COLO668 (cell line): ENCODE measurements at regions not wholly inside any gene's neighbourhood (a gene's known extent, or its start where the extent isn't known, plus 50 kb on each side); places are given as distances from the start of the nearest gene placed in this dataset.
"Not testable (repeated sequence)": the region's sequence is repeated elsewhere in the genome, so short reads cannot be mapped to it uniquely, and the experiment has no call there.

Experiments
- DNase-seq: peaks from one replicate; lab custom pipeline; 2025; ENCODE audit not compliant: unreplicated experiment; lab: John Stamatoyannopoulos, UW

GRCh38 chr16:87161410-87161809, 155.8 kb downstream of the C16orf95 start:
- DNase-seq: not testable (repeated sequence)

- no peak for DNase-seq
Measured at GRCh38 chr16:87161822-87162676, 155.1 kb downstream of the C16orf95 start.

GRCh38 chr16:87162799-87163198, 154.4 kb downstream of the C16orf95 start:
- not testable (repeated sequence) for DNase-seq

- no peak for DNase-seq
Measured at GRCh38 chr16:87163637-87164036, 153.6 kb downstream of the C16orf95 start.

- DNase-seq: no peak
Measured at GRCh38 chr16:87165151-87165550, 152.0 kb downstream of the C16orf95 start.

- no peak for DNase-seq
Measured at GRCh38 chr16:87165885-87166284, 151.3 kb downstream of the C16orf95 start.

GRCh38 chr16:87166321-87166720, 150.9 kb downstream of the C16orf95 start:
- DNase-seq: no peak

GRCh38 chr16:87166934-87167333, 150.3 kb downstream of the C16orf95 start:
- no peak for DNase-seq

- peak; percentile 14 for DNase-seq
Measured at GRCh38 chr16:87169509-87169995, 147.6 kb downstream of the C16orf95 start.

- DNase-seq: no peak
Measured at GRCh38 chr16:87170310-87170709, 146.9 kb downstream of the C16orf95 start.

GRCh38 chr16:87171723-87172122, 145.5 kb downstream of the C16orf95 start:
- no peak for DNase-seq

GRCh38 chr16:87172632-87173031, 144.6 kb downstream of the C16orf95 start:
- DNase-seq: no peak

- DNase-seq: no peak
Measured at GRCh38 chr16:87173294-87173893, 143.8 kb downstream of the C16orf95 start.

GRCh38 chr16:87174061-87174460, 143.1 kb downstream of the C16orf95 start:
- no peak for DNase-seq

GRCh38 chr16:87176735-87177134, 140.5 kb downstream of the C16orf95 start:
- no peak for DNase-seq

GRCh38 chr16:87177673-87178072, 139.5 kb downstream of the C16orf95 start:
- DNase-seq: no peak

GRCh38 chr16:87178177-87178863, 138.9 kb downstream of the C16orf95 start:
- DNase-seq: no peak

GRCh38 chr16:87178977-87179376, 138.2 kb downstream of the C16orf95 start:
- DNase-seq: no peak

- no peak for DNase-seq
Measured at GRCh38 chr16:87180069-87180468, 137.1 kb downstream of the C16orf95 start.

GRCh38 chr16:87182759-87183158, 134.4 kb downstream of the C16orf95 start:
- no peak for DNase-seq

GRCh38 chr16:87183647-87184046, 133.5 kb downstream of the C16orf95 start:
- no peak for DNase-seq

- DNase-seq: no peak
Measured at GRCh38 chr16:87185308-87185707, 131.9 kb downstream of the C16orf95 start.
